GM12864 (cell line): ENCODE measurements at regions not wholly inside any gene's neighbourhood (a gene's known extent, or its start where the extent isn't known, plus 50 kb on each side); places are given as distances from the start of the nearest gene placed in this dataset.

ENCODE experiments used
- DNase-seq: peaks from one replicate; pipeline ENCODE4 v3.0.0-alpha.2; 2011; ENCODE audit warnings: low read depth
- H3K4me3 ChIP-seq: 2 replicates; pipeline ENCODE4 v1.5.1; 2011; ENCODE audit warnings: mild to moderate bottlenecking, low read depth, low read length, control low read depth
- TF ChIP-seq, protein P1 (sequence below): IDR thresholded peaks from 2 replicates; pipeline ENCODE4 v1.5.1; 2011; ENCODE audit warnings: low read depth, mild to moderate bottlenecking, moderate library complexity, low read length, control low read depth, inconsistent platforms; ENCODE audit errors: missing control alignments

DNA sequence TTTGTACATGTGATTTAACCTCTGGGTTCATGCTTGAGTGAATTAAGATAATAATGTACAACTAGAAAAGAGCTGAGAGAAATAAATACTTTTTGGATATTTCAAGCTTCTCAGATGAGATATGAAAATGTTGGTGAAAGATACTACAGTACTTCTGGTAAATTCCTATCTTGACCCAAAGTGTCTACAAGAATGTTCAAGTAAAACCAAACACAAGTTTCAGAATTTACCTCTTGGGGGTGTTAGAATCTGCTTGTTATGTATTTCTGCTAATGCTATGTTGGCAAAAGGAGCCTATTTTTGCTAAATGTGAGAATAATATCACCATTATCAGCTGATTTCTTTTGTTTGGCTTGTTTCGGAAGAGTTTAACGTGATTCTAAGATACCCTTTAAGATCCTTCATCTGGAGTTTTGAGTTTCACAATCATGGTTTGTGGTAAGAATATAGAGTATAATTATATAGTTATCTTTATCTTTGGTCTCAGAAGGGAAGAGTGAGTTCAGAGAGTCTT is 388.5 kb downstream of the LMO4 start:
- no peak for DNase-seq
- no peak overlapping the region for H3K4me3 ChIP-seq
- TF ChIP-seq, protein P1, sequence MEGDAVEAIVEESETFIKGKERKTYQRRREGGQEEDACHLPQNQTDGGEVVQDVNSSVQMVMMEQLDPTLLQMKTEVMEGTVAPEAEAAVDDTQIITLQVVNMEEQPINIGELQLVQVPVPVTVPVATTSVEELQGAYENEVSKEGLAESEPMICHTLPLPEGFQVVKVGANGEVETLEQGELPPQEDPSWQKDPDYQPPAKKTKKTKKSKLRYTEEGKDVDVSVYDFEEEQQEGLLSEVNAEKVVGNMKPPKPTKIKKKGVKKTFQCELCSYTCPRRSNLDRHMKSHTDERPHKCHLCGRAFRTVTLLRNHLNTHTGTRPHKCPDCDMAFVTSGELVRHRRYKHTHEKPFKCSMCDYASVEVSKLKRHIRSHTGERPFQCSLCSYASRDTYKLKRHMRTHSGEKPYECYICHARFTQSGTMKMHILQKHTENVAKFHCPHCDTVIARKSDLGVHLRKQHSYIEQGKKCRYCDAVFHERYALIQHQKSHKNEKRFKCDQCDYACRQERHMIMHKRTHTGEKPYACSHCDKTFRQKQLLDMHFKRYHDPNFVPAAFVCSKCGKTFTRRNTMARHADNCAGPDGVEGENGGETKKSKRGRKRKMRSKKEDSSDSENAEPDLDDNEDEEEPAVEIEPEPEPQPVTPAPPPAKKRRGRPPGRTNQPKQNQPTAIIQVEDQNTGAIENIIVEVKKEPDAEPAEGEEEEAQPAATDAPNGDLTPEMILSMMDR: no peak

DNA sequence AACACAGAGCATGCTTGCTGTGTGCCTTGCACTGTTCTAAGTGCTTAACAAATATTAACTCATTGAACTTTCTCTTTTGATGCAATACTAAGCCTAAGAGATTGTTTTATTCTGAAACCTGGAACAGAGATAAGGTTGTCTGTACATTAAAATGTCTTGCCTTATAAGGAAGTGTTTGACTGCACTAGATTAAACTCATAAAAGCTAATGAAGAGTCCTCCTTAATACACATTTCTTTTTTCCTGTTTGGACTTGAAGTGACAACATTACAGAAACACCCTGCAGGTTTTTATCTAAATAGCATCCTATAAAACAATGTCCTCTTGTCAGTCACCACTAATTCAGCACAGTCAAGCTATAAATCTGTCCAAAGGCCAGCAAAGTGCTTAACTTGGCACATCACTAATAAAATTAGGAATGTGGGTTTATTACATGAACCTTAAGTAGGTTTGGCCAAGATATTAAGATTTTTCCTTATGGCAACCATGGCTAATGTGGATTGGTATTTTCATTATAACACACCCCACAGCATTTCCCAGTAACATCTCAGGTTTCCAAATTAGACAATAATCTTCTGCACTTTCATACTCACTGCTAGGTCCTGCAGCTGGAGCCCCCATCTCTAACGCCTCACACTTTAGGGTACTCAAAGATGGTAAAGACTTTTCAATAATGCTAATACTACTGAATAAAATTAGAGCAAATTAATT is 389.7 kb downstream of the LMO4 start:
- no peak for DNase-seq
- TF ChIP-seq, protein P1: no peak
- no peak overlapping the region for H3K4me3 ChIP-seq

DNA sequence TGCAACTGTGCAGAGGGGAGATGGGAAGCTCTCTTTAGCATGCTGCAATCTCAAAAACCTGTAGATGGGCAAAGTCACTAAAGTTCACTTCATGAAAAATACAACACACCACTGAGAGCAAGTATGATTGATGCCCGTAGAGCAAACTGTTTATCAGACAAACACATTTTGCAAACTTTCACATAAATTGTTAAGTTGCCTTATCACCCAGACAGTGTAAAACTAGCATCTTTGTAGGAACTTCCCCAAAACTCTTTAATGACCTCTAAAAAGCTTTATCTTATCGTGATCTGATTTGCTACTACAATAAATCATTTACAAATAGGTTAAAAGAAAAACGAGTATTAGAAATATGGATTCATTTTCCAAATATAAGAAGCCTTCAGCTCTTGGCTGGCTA is 391.0 kb downstream of the LMO4 start:
- no peak for DNase-seq
- H3K4me3 ChIP-seq: no peak overlapping the region
- TF ChIP-seq, protein P1: no peak

DNA sequence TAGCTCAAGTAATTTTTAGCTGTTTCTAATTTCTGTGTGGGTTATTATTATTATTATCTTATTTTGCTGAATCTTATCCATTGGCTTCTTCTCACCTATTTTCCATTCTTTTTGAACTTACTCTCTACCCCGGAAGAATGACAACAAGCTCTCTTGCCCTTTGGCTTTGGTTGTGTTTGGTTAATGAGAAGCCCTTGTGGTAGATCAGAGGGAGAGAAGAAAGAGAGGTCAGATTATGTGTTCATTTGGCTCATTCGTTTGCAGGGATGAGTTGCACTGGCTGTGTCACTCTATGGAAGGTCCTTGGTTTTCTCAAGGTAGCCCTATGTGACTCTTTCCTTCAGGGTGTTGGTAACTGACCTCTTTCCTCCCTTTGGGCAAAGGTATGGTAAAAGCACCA is 391.9 kb downstream of the LMO4 start:
- DNase-seq: no peak
- TF ChIP-seq, protein P1: no peak
- H3K4me3 ChIP-seq: no peak overlapping the region

DNA sequence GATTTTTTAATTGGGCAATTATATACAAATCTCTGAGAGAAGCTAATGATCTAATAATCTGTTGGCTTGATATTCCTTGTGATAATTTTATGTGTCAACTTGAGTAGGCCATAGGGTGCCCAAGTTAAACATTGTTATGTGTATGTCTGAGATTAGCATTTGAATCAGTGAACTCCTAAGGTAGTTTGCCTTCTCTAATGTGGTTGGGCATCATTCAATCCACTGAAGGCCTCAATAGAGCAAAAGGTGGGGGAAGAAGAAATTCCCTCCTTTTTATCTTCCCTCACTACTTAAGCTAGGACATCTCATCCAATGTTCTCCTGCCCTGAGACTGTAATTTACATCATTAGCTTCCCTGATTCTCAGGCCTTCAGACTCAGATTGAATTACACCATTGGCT is 394.5 kb downstream of the LMO4 start:
- DNase-seq: no peak

DNA sequence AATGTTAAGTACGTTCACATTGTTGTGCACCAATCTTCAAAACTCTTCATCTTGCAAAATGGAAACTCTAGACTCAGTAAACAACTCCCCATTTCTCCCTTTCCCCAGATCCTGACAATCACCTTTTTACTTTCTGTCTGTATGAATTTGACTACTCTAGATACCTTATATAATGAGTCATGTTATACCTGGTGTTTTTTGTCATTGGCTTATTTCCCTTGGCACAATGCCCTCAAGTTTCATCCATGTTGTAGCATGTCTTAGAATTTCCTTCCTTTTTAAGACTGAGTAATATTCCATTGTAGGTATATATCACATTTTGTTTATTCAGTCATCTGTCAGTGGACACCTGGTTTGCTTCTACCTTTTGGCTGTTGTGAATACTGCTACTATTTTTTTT is 399.5 kb downstream of the LMO4 start:
- DNase-seq: no peak
- TF ChIP-seq, protein P1: no peak
- H3K4me3 ChIP-seq: no peak overlapping the region

More for the DNA sequence above, 394.5 kb downstream of the LMO4 start:
- H3K4me3 ChIP-seq: no peak overlapping the region
- TF ChIP-seq, protein P1: no peak
